Smooth muscle cell (in vitro differentiated cells): ENCODE measurements at regions not wholly inside any gene's neighbourhood (a gene's known extent, or its start where the extent isn't known, plus 50 kb on each side); places are given as distances from the start of the nearest gene placed in this dataset.

Experiments
- DNase-seq: peaks from one replicate; lab custom pipeline; 2025; ENCODE audit not compliant: unreplicated experiment; lab: John Stamatoyannopoulos, UW
- H2AFZ ChIP-seq: fragments of 200-600 bp; sonication (generic); 2 replicates; pipeline ENCODE4 v1.6.0; 2016; ENCODE audit warnings: antibody characterized with exemption, low read depth, mild to moderate bottlenecking
- H3F3A ChIP-seq: fragments of 200-600 bp; sonication (generic); 2 replicates; pipeline ENCODE4 v1.6.0; 2017; ENCODE audit warnings: antibody characterized with exemption, low read depth
- H3K27ac ChIP-seq: fragments of 200-600 bp; sonication (generic); 2 replicates; pipeline ENCODE4 v1.5.1; 2016; ENCODE audit warnings: low read depth, mild to moderate bottlenecking
- H3K27me3 ChIP-seq: fragments of 200-600 bp; sonication (generic); 2 replicates; pipeline ENCODE4 v1.6.1; 2016; ENCODE audit warnings: low read depth, mild to moderate bottlenecking
- H3K36me3 ChIP-seq: fragments of 200-600 bp; sonication (generic); 2 replicates; pipeline ENCODE4 v1.5.1; 2016; ENCODE audit warnings: low read depth
- H3K4me1 ChIP-seq: fragments of 200-600 bp; sonication (generic); 2 replicates; pipeline ENCODE4 v1.5.1; 2016; ENCODE audit warnings: low read depth
- H3K4me2 ChIP-seq: fragments of 200-600 bp; sonication (generic); 2 replicates; pipeline ENCODE4 v1.6.0; 2016; ENCODE audit warnings: mild to moderate bottlenecking
- H3K4me3 ChIP-seq: fragments of 200-600 bp; sonication (generic); 2 replicates; pipeline ENCODE4 v1.5.1; 2016; ENCODE audit warnings: mild to moderate bottlenecking
- H3K79me2 ChIP-seq: fragments of 200-600 bp; sonication (generic); 2 replicates; pipeline ENCODE4 v1.6.0; 2016; ENCODE audit warnings: low read depth, mild to moderate bottlenecking
- H3K9ac ChIP-seq: fragments of 200-600 bp; sonication (generic); 2 replicates; pipeline ENCODE4 v1.6.0; 2016; ENCODE audit warnings: low read depth
- H3K9me3 ChIP-seq: fragments of 200-600 bp; sonication (generic); replicated peaks from 2 replicates; pipeline ENCODE4 v1.5.1; 2016; ENCODE audit warnings: low read depth
- H4K20me1 ChIP-seq: fragments of 200-600 bp; sonication (generic); 2 replicates; pipeline ENCODE4 v1.6.0; 2016; ENCODE audit warnings: low read depth
- CTCF ChIP-seq: fragments of 200-600 bp; sonication (generic); IDR thresholded peaks from 2 replicates; pipeline ENCODE4 v1.5.1; 2017; ENCODE audit warnings: borderline replicate concordance, mild to moderate bottlenecking, antibody characterized with exemption; ENCODE audit not compliant: insufficient read depth, poor library complexity, severe bottlenecking
- whole genome bisulfite sequencing: methylation state at CpG from one replicate; pipeline ENCODE4 v1.1.7; 2016; ENCODE audit warnings: low lambda C conversion rate; 5-methylcytosine and 5-hydroxymethylcytosine counted together

GRCh38 chr5:97918057-97918456 is 735.0 kb upstream of the RIOK2 start:
- no peak overlapping the region for H3K4me3 ChIP-seq
- H3K36me3 ChIP-seq = no peaks in the 10 kb centered on the region
- no peak overlapping the region for H3K9ac ChIP-seq
- WGBS = 85% methylated on average over 1 of the region's 1 CpG
- TF ChIP-seq CTCF = no peak
- H3F3A ChIP-seq = no peaks in the 10 kb centered on the region
- no peaks in the 10 kb centered on the region for H3K79me2 ChIP-seq
- no peaks in the 10 kb centered on the region for H3K9me3 ChIP-seq
- H3K27me3 ChIP-seq = no peaks in the 10 kb centered on the region
- H2AFZ ChIP-seq = no peak overlapping the region
- H3K27ac ChIP-seq = no peak overlapping the region
- no peaks in the 10 kb centered on the region for H3K4me1 ChIP-seq
- no peak overlapping the region for H3K4me2 ChIP-seq
- no peak for DNase-seq
- no peaks in the 10 kb centered on the region for H4K20me1 ChIP-seq

- no peak overlapping the region for H3K4me3 ChIP-seq
- H3F3A ChIP-seq = no peaks in the 10 kb centered on the region
- DNase-seq = no peak
- WGBS = 93% methylated on average over 2 of the region's 2 CpGs
- no peak for TF ChIP-seq CTCF
- H3K27me3 ChIP-seq = no peaks in the 10 kb centered on the region
- H3K9ac ChIP-seq = no peak overlapping the region
- H3K4me2 ChIP-seq = no peak overlapping the region
- H3K27ac ChIP-seq = no peak overlapping the region
- H4K20me1 ChIP-seq = no peaks in the 10 kb centered on the region
- H3K36me3 ChIP-seq = no peaks in the 10 kb centered on the region
- no peaks in the 10 kb centered on the region for H3K4me1 ChIP-seq
- H3K79me2 ChIP-seq = no peaks in the 10 kb centered on the region
- no peak overlapping the region for H2AFZ ChIP-seq
- no peaks in the 10 kb centered on the region for H3K9me3 ChIP-seq
Measured at GRCh38 chr5:97918620-97919019, 735.6 kb upstream of the RIOK2 start.

GRCh38 chr5:97919719-97920118 is 736.7 kb upstream of the RIOK2 start:
- Histone ChIP-seq H3K4me1 (no peaks in the 10 kb centered on the region), H3K27ac (no peak overlapping the region), H3K9ac (no peak overlapping the region), H2AFZ (no peak overlapping the region), H3K27me3 (no peaks in the 10 kb centered on the region), H4K20me1 (no peaks in the 10 kb centered on the region), H3K9me3 (no peaks in the 10 kb centered on the region), H3K36me3 (no peaks in the 10 kb centered on the region), H3K4me3 (no peak overlapping the region), H3K4me2 (no peak overlapping the region), H3K79me2 (no peaks in the 10 kb centered on the region), H3F3A (no peaks in the 10 kb centered on the region)
- no peak for DNase-seq
- WGBS = 93% methylated on average over 4 of the region's 4 CpGs
- no peak for TF ChIP-seq CTCF

GRCh38 chr5:97922776-97923175 is 739.7 kb upstream of the RIOK2 start:
- DNase-seq = no peak
- H3K27me3 ChIP-seq = no peaks in the 10 kb centered on the region
- no peaks in the 10 kb centered on the region for H3K9me3 ChIP-seq
- TF ChIP-seq CTCF = no peak
- H2AFZ ChIP-seq = no peak overlapping the region
- no peaks in the 10 kb centered on the region for H3F3A ChIP-seq
- no peak overlapping the region for H3K4me2 ChIP-seq
- H3K4me1 ChIP-seq = no peaks in the 10 kb centered on the region
- H3K36me3 ChIP-seq = no peaks in the 10 kb centered on the region
- 94% methylated on average over 5 of the region's 5 CpGs for WGBS
- H3K4me3 ChIP-seq = no peak overlapping the region
- H3K9ac ChIP-seq = no peak overlapping the region
- H4K20me1 ChIP-seq = no peaks in the 10 kb centered on the region
- H3K79me2 ChIP-seq = no peaks in the 10 kb centered on the region
- H3K27ac ChIP-seq = no peak overlapping the region
